GM12891 (cell line): ENCODE measurements at regions not wholly inside any gene's neighbourhood (a gene's known extent, or its start where the extent isn't known, plus 50 kb on each side); places are given as distances from the start of the nearest gene placed in this dataset.

Experiments
- POLR2A ChIP-seq: IDR thresholded peaks from 2 replicates; pipeline ENCODE4 v1.6.1; 2011; ENCODE audit warnings: low read depth, low read length, control low read depth
- POLR2AphosphoS5 ChIP-seq: IDR thresholded peaks from 2 replicates; pipeline ENCODE4 v1.6.1; 2011; ENCODE audit warnings: low read depth, low read length, control low read depth
- POU2F2 ChIP-seq: IDR thresholded peaks from 2 replicates; pipeline ENCODE4 v1.6.1; 2011; ENCODE audit warnings: low read depth, mild to moderate bottlenecking, control low read depth, low read length, moderate library complexity
- TAF1 ChIP-seq: IDR thresholded peaks from 2 replicates; pipeline ENCODE4 v1.6.1; 2011; ENCODE audit warnings: low read depth, low read length, control low read depth

- no peak for TF ChIP-seq TAF1
- TF ChIP-seq POLR2AphosphoS5 = no peak
- TF ChIP-seq POLR2A = no peak
- TF ChIP-seq POU2F2 = no peak
These were observed 455.0 kb downstream of the EPHA3 start for GRCh38 chr3:89562373-89562772.
